NCI-H1092 treated with DMSO at 0.1 percent for 48 hours (cell line): ENCODE measurements at regions not wholly inside any gene's neighbourhood (a gene's known extent, or its start where the extent isn't known, plus 50 kb on each side); places are given as distances from the start of the nearest gene placed in this dataset.

ENCODE experiments used
- DNase-seq: peaks from one replicate; lab custom pipeline; 2025; lab: John Stamatoyannopoulos, UW

GRCh38 chr16:88284626-88285513 lies 97.9 kb upstream of the ZNF469 start:
- DNase-seq: no peak

GRCh38 chr16:88285514-88285822 lies 97.3 kb upstream of the ZNF469 start:
- DNase-seq: no peak

GRCh38 chr16:88286301-88286923 lies 96.3 kb upstream of the ZNF469 start:
- no peak for DNase-seq

GRCh38 chr16:88287219-88287618 lies 95.5 kb upstream of the ZNF469 start:
- no peak for DNase-seq

GRCh38 chr16:88288303-88288702 lies 94.5 kb upstream of the ZNF469 start:
- DNase-seq: no peak

GRCh38 chr16:88289001-88289400 lies 93.8 kb upstream of the ZNF469 start:
- no peak for DNase-seq

- DNase-seq: no peak
These were observed 93.2 kb upstream of the ZNF469 start for GRCh38 chr16:88289561-88289960.

GRCh38 chr16:88289968-88290401 lies 92.8 kb upstream of the ZNF469 start:
- DNase-seq: no peak

GRCh38 chr16:88290850-88291830 lies 91.6 kb upstream of the ZNF469 start:
- DNase-seq: no peak

- no peak for DNase-seq
These were observed 90.5 kb upstream of the ZNF469 start for GRCh38 chr16:88292007-88292970.

- DNase-seq: no peak
These were observed 89.7 kb upstream of the ZNF469 start for GRCh38 chr16:88293097-88293496.

- no peak for DNase-seq
These were observed 86.9 kb upstream of the ZNF469 start for GRCh38 chr16:88295671-88296436.

- no peak for DNase-seq
These were observed 86.2 kb upstream of the ZNF469 start for GRCh38 chr16:88296437-88297177.

- DNase-seq: no peak
These were observed 85.5 kb upstream of the ZNF469 start for GRCh38 chr16:88297178-88297720.

- no peak for DNase-seq
These were observed 84.5 kb upstream of the ZNF469 start for GRCh38 chr16:88298181-88298832.

GRCh38 chr16:88298833-88299745 lies 83.7 kb upstream of the ZNF469 start:
- no peak for DNase-seq

- no peak for DNase-seq
These were observed 82.9 kb upstream of the ZNF469 start for GRCh38 chr16:88299751-88300462.
